GM19025 (cell line): ENCODE measurements at regions not wholly inside any gene's neighbourhood (a gene's known extent, or its start where the extent isn't known, plus 50 kb on each side); places are given as distances from the start of the nearest gene placed in this dataset.
A peak's percentile ranks its signal among the peaks of the same experiment; 100 is the strongest.
"Not testable (repeated sequence)": the region's sequence is repeated elsewhere in the genome, so short reads cannot be mapped to it uniquely, and the experiment has no call there.

ENCODE experiments used
- ATAC-seq: cut with Tn5 transposase; IDR thresholded peaks from one replicate; pipeline ENCODE4 v1.9.1; 2021; ENCODE audit warnings: mild to moderate bottlenecking, low read depth, moderate library complexity; ENCODE audit not compliant: unreplicated experiment

- peak; percentile 78 for ATAC-seq
Measured at GRCh38 chr16:22436823-22437652, 62.6 kb upstream of the CDR2 start.

GRCh38 chr16:22436326-22436822 is 62.0 kb upstream of the CDR2 start:
- peak; percentile 21 for ATAC-seq

- not testable (repeated sequence) for ATAC-seq
Measured at GRCh38 chr16:22431314-22431713, 56.9 kb upstream of the CDR2 start.

- no peak for ATAC-seq
Measured at GRCh38 chr16:22428654-22429053, 54.2 kb upstream of the CDR2 start.

- no peak for ATAC-seq
Measured at GRCh38 chr16:22427556-22427955, 53.1 kb upstream of the CDR2 start.

- ATAC-seq, result no peak
Measured at GRCh38 chr16:22425847-22426246, 51.4 kb upstream of the CDR2 start.

GRCh38 chr16:22425036-22425801 is 50.8 kb upstream of the CDR2 start:
- ATAC-seq, result no peak

- ATAC-seq, result no peak
Measured at GRCh38 chr16:22424161-22424937, 49.9 kb upstream of the CDR2 start.
